WTC11 (cell line): ENCODE measurements at regions not wholly inside any gene's neighbourhood (a gene's known extent, or its start where the extent isn't known, plus 50 kb on each side); places are given as distances from the start of the nearest gene placed in this dataset.

ENCODE experiments used
- ATAC-seq: fragments of 200-7000 bp; cut with Tn5 transposase; 2 replicates; pipeline ENCODE4 v1.10.0; 2021; ENCODE audit warnings: mild to moderate bottlenecking, moderate library complexity
- CTCF ChIA-PET: fragments of 300-600 bp; sonication (Branson Sonifier 250); formaldehyde crosslinking; loops from one replicate; lab custom pipeline; 2021; ENCODE audit warnings: antibody characterized with exemption; lab: Charles Lee
- POLR2A ChIA-PET: fragments of 350-600 bp; sonication (Branson Sonifier 250); formaldehyde crosslinking; loops from one replicate; lab custom pipeline; 2021; ENCODE audit warnings: antibody characterized with exemption; lab: Charles Lee
- DNase-seq: peaks from one replicate; pipeline ENCODE4 v3.0.0; 2021; ENCODE audit warnings: low spot score
- H3K27ac Mint-ChIP-seq: 2 replicates; pipeline ENCODE4 v1.8.0; 2021; ENCODE audit warnings: mixed read lengths
- H3K27me3 Mint-ChIP-seq: 2 replicates; pipeline ENCODE4 v1.8.0; 2021; ENCODE audit warnings: low read depth, mild to moderate bottlenecking, moderate library complexity, mixed read lengths
- H3K36me3 Mint-ChIP-seq: 2 replicates; pipeline ENCODE4 v1.8.0; 2021; ENCODE audit warnings: mixed read lengths
- H3K4me1 Mint-ChIP-seq: 2 replicates; pipeline ENCODE4 v1.8.0; 2022; ENCODE audit warnings: mixed read lengths
- H3K4me3 Mint-ChIP-seq: 2 replicates; pipeline ENCODE4 v1.8.0; 2021; ENCODE audit warnings: mild to moderate bottlenecking, moderate library complexity, mixed read lengths
- H3K9me3 Mint-ChIP-seq: 2 replicates; pipeline ENCODE4 v1.8.0; 2021; ENCODE audit warnings: mixed read lengths
- ARID4B ChIP-seq: sonication (generic); formaldehyde crosslinking; IDR thresholded peaks from 2 replicates; pipeline ENCODE4 v1.8.0; 2023; ENCODE audit warnings: missing genetic modification reagents, mild to moderate bottlenecking, borderline replicate concordance
- ATF3 ChIP-seq: sonication (generic); formaldehyde crosslinking; conservative IDR thresholded peaks from 2 replicates; pipeline ENCODE4 v1.8.1; 2022; ENCODE audit warnings: mild to moderate bottlenecking, missing genetic modification reagents
- E2F1 ChIP-seq: sonication (generic); formaldehyde crosslinking; IDR thresholded peaks from 2 replicates; pipeline ENCODE4 v1.8.0; 2022; ENCODE audit warnings: mild to moderate bottlenecking, missing genetic modification reagents
- E2F4 ChIP-seq: sonication (generic); formaldehyde crosslinking; IDR thresholded peaks from 2 replicates; pipeline ENCODE4 v1.8.1; 2022; ENCODE audit warnings: low read depth, mild to moderate bottlenecking, moderate library complexity, missing genetic modification reagents, borderline replicate concordance
- EMX1 ChIP-seq: fragments of 250-450 bp; sonication (Bioruptor Pico); IDR thresholded peaks from 2 replicates; pipeline ENCODE4 v1.8.0; 2021; ENCODE audit warnings: mild to moderate bottlenecking
- ERG ChIP-seq: fragments of 250-450 bp; sonication (Bioruptor Pico); IDR thresholded peaks from 2 replicates; pipeline ENCODE4 v1.8.0; 2021; ENCODE audit warnings: mild to moderate bottlenecking
- ESRRA ChIP-seq: sonication (generic); formaldehyde crosslinking; IDR thresholded peaks from 2 replicates; pipeline ENCODE4 v1.8.1; 2022; ENCODE audit warnings: mild to moderate bottlenecking, missing genetic modification reagents, borderline replicate concordance
- FOXP4 ChIP-seq: sonication (generic); formaldehyde crosslinking; IDR thresholded peaks from 2 replicates; pipeline ENCODE4 v1.8.0; 2022; ENCODE audit warnings: mild to moderate bottlenecking, missing genetic modification reagents
- GABPB1 ChIP-seq: sonication (generic); formaldehyde crosslinking; IDR thresholded peaks from 2 replicates; pipeline ENCODE4 v1.8.1; 2023; ENCODE audit warnings: mild to moderate bottlenecking, missing genetic modification reagents
- GRHL2 ChIP-seq: fragments of 250-450 bp; sonication (Bioruptor Pico); IDR thresholded peaks from 2 replicates; pipeline ENCODE4 v1.8.0; 2022; ENCODE audit warnings: mild to moderate bottlenecking, moderate library complexity; ENCODE audit not compliant: insufficient replicate concordance, severe bottlenecking
- IRF1 ChIP-seq: sonication (generic); formaldehyde crosslinking; IDR thresholded peaks from 2 replicates; pipeline ENCODE4 v1.8.0; 2023; ENCODE audit warnings: missing genetic modification reagents
- JAZF1 ChIP-seq: fragments of 250-450 bp; sonication (Bioruptor Pico); IDR thresholded peaks from 2 replicates; pipeline ENCODE4 v1.9.0; 2021; ENCODE audit warnings: moderate library complexity, mild to moderate bottlenecking, inconsistent platforms
- JUN ChIP-seq: sonication (generic); formaldehyde crosslinking; IDR thresholded peaks from 2 replicates; pipeline ENCODE4 v1.8.0; 2023; ENCODE audit warnings: mild to moderate bottlenecking, missing genetic modification reagents
- NR1H2 ChIP-seq: sonication (generic); formaldehyde crosslinking; IDR thresholded peaks from 2 replicates; pipeline ENCODE4 v1.9.0; 2021; ENCODE audit warnings: mild to moderate bottlenecking, moderate library complexity, missing genetic modification reagents
- OVOL2 ChIP-seq: fragments of 250-450 bp; sonication (Bioruptor Pico); IDR thresholded peaks from 2 replicates; pipeline ENCODE4 v1.9.0; 2021; ENCODE audit warnings: mild to moderate bottlenecking, borderline replicate concordance
- PRDM15 ChIP-seq: sonication (generic); formaldehyde crosslinking; IDR thresholded peaks from 2 replicates; pipeline ENCODE4 v1.8.0; 2022; ENCODE audit warnings: missing genetic modification reagents
- RORB ChIP-seq: fragments of 250-450 bp; sonication (Bioruptor Pico); IDR thresholded peaks from 2 replicates; pipeline ENCODE4 v1.9.0; 2021; ENCODE audit warnings: mild to moderate bottlenecking
- SOX15 ChIP-seq: fragments of 250-450 bp; sonication (Bioruptor Pico); IDR thresholded peaks from 2 replicates; pipeline ENCODE4 v1.9.0; 2021; ENCODE audit warnings: mild to moderate bottlenecking
- TEAD4 ChIP-seq: sonication (generic); formaldehyde crosslinking; IDR thresholded peaks from 2 replicates; pipeline ENCODE4 v1.8.0; 2022; ENCODE audit warnings: mild to moderate bottlenecking, missing genetic modification reagents
- ZNF219 ChIP-seq: sonication (generic); formaldehyde crosslinking; IDR thresholded peaks from 2 replicates; pipeline ENCODE4 v1.8.0; 2023; ENCODE audit warnings: missing genetic modification reagents, mild to moderate bottlenecking, borderline replicate concordance
- ZNF263 ChIP-seq: sonication (generic); formaldehyde crosslinking; IDR thresholded peaks from 2 replicates; pipeline ENCODE4 v1.8.1; 2022; ENCODE audit warnings: low read depth, mild to moderate bottlenecking, moderate library complexity, missing genetic modification reagents

- Mint-ChIP-seq H3K27me3 (no peaks in the 10 kb centered on the region), H3K36me3 (no peaks in the 10 kb centered on the region), H3K4me3 (no peak overlapping the region), H3K9me3 (0 out of 2 replicates have a peak, but pooled peaks cover 7% of the 10 kb centered on the region), H3K27ac (no peak overlapping the region), H3K4me1 (peaks cover 19% of the 10 kb centered on the region)
- POLR2A ChIA-PET = no interaction called here
- no peak for TF ChIP-seq JAZF1 (CRISPR knock-in tag)
- TF ChIP-seq NR1H2 = no peak
- TF ChIP-seq GRHL2 (CRISPR knock-in tag) = no peak
- no peak for TF ChIP-seq SOX15 (CRISPR knock-in tag)
- TF ChIP-seq TEAD4 = no peak
- no peak for TF ChIP-seq PRDM15 (CRISPR knock-in tag)
- no peak for TF ChIP-seq EMX1 (CRISPR knock-in tag)
- no peak for TF ChIP-seq RORB (CRISPR knock-in tag)
- no peak for TF ChIP-seq ZNF219 (CRISPR knock-in tag)
- no peak for ATAC-seq
- DNase-seq = no peak
- CTCF ChIA-PET = interaction anchor here (1.0 to 1.5 kb wide), 2 partner anchors 57 to 141 kb away, joined by 3 to 5 read pairs; no protein-coding TSS in a partner anchor
Measured at GRCh38 chr22:49491726-49492125, 335.9 kb downstream of the BRD1 start.

- DNase-seq = no peak
- Mint-ChIP-seq H3K27ac (no peak overlapping the region), H3K36me3 (no peaks in the 10 kb centered on the region), H3K4me1 (peaks cover 19% of the 10 kb centered on the region), H3K27me3 (no peaks in the 10 kb centered on the region), H3K4me3 (no peak overlapping the region), H3K9me3 (0 out of 2 replicates have a peak, but pooled peaks cover 5% of the 10 kb centered on the region)
- no peak for ATAC-seq
- CTCF ChIA-PET = interaction anchor here (1.0 to 1.5 kb wide), 2 partner anchors 57 to 142 kb away, joined by 3 to 5 read pairs; no protein-coding TSS in a partner anchor
- POLR2A ChIA-PET = no interaction called here
- no peak for TF ChIP-seq JAZF1 (CRISPR knock-in tag)
- TF ChIP-seq GABPB1 (CRISPR knock-in tag) = no peak
- no peak for TF ChIP-seq E2F4 (CRISPR knock-in tag)
- no peak for TF ChIP-seq ZNF263 (CRISPR knock-in tag)
- no peak for TF ChIP-seq ESRRA
- no peak for TF ChIP-seq ERG
- TF ChIP-seq OVOL2 (CRISPR knock-in tag) = no peak
- no peak for TF ChIP-seq FOXP4 (CRISPR knock-in tag)
- no peak for TF ChIP-seq E2F1 (CRISPR knock-in tag)
- TF ChIP-seq ARID4B (CRISPR knock-in tag) = no peak
- no peak for TF ChIP-seq ATF3 (CRISPR knock-in tag)
- no peak for TF ChIP-seq JUN (CRISPR knock-in tag)
- TF ChIP-seq IRF1 (CRISPR knock-in tag) = no peak
Measured at GRCh38 chr22:49491221-49491635, 336.4 kb downstream of the BRD1 start.
